HG02852 (cell line): ENCODE measurements at regions not wholly inside any gene's neighbourhood (a gene's known extent, or its start where the extent isn't known, plus 50 kb on each side); places are given as distances from the start of the nearest gene placed in this dataset.
"Not testable (repeated sequence)": the region's sequence is repeated elsewhere in the genome, so short reads cannot be mapped to it uniquely, and the experiment has no call there.

Source experiments
- ATAC-seq: cut with Tn5 transposase; IDR thresholded peaks from one replicate; pipeline ENCODE4 v1.9.1; 2021; ENCODE audit warnings: mild to moderate bottlenecking, moderate library complexity; ENCODE audit not compliant: unreplicated experiment

DNA sequence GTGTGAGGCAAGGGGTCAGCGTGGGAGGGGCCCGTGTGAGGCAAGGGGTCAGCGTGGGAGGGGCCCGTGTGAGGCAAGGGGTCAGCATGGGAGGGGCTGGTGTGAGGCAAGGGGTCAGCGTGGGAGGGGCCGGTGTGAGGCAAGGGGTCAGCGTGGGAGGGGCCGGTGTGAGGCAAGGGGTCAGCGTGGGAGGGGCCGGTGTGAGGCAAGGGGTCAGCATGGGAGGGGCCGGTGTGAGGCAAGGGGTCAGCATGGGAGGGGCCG, 119.2 kb downstream of the SEPTIN14 start:
- not testable (repeated sequence) for ATAC-seq

DNA sequence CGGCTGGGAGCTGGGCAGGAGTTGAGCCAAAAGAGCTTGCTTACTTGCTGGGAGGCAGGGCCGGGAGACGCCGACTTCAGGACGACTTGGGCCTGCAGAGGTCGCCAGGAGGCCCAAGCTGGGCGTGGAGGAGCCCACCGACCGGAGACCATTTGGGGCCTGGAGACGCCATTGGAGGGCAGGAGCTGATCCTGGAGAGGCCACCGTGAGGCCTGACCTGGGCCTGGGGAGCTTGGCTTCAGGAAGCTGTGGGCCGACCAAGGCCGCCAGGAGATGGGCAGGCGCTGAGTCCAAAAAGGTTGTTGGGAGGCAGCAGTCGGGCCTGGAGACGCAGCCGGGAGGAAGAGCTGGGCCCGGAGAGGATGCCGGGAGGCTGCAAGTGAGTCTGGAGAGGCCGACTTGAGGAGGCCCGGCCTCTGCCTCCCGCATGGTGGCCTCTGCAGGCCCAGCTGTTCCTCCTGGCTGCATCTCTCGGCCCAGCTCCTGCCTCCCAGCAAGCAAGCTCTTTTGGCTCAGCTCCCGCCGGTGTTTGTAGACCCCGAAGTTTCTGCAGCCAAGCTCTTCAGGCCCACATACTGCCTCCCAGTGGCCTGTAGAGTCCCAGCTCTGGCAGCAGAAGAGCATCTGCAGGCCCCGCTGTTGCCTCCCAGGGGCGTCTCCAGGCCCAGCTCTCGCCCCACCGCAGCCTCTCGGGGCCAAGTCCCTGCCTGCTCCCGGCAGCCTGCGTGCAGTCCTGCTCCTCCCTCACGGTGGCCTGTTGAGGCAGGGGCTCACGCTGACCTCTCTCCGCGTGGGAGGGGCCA, 119.7 kb downstream of the SEPTIN14 start:
- not testable (repeated sequence) for ATAC-seq

DNA sequence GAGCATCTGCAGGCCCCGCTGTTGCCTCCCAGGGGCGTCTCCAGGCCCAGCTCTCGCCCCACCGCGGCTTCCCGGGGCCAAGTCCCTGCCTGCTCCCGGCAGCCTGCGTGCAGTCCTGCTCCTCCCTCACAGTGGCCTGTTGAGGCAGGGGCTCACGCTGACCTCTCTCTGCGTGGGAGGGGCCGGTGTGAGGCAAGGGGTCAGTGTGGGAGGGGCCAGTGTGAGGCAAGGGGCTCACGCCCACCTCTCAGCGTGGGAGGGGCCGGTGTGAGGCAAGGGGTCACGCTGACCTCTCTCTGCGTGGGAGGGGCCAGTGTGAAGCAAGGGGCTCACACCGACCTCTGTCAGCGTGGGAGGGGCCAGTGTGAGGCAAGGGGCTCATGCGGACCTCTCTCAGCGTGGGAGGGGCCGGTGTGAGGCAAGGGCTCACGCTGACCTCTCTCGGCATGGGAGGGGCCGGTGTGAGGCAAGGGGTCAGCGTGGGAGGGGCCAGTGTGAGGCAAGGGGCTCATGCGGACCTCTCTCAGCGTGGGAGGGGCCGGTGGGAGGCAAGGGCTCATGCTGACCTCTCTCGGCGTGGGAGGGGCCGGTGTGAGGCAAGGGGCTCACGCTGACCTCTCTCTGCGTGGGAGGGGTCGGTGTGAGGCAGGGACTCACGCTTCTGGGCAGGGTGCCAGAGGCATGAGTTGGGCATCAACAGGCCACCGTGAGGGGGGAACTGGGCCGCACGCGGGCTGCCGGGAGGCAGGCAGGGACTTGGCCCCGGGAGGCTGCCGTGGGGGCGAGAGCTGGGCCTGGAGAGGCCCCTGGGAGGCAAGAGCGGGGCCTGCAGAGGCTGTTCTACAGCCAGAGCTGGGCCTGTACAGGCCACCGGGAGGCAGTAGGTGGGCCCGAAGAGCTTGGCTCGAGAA, 120.6 kb downstream of the SEPTIN14 start:
- not testable (repeated sequence) for ATAC-seq

DNA sequence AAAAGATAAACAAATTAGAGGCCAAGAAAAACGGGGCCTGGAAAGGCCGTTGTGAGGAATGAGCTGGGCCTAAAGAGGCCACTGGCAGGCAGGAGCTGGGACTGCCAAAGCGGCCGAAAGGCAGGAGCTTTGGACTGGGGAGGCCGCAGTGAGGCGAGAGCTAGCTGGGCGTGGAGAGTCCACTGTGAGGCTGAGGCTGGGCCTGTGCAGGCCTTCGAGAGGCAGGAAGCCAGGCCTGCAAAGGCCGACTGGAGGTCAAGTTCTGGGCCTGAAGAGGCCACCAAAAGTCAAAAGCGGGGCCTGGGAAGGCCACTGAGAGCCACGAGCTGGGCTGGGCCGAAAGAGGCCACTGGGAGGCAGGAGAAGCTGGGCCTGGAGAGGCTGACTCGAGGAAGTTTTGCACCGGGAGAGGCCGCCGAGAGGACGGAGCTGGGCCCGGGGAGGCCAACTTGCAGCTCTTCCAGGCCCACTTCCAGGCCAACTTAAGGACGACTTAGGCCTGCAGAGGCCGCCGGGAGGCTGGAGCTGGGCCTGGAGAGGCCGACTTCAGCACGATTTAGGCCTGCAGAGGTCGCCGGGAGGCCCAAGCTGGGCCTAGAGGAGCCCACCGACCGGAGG, 121.8 kb downstream of the SEPTIN14 start:
- not testable (repeated sequence) for ATAC-seq

DNA sequence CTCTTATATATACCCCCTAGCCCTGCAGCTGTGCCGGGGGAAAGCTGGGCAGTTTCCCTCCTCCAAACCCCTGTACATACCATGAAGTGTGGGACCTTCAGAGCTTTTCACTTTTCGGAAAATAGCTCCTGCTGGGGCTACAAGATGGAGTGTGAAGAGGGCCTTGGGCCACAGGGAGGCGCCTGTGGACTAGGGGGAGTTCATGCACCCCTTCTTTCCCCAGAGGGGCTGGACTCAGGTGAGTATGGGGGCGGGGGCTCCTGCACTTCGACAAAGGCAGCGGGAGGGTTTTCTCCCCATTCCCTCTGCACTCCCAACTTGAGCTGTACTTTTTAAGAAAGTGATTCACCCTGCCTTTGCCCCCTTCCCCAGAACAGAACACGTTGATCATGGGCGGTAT, 122.5 kb downstream of the SEPTIN14 start:
- ATAC-seq = not testable (repeated sequence)

DNA sequence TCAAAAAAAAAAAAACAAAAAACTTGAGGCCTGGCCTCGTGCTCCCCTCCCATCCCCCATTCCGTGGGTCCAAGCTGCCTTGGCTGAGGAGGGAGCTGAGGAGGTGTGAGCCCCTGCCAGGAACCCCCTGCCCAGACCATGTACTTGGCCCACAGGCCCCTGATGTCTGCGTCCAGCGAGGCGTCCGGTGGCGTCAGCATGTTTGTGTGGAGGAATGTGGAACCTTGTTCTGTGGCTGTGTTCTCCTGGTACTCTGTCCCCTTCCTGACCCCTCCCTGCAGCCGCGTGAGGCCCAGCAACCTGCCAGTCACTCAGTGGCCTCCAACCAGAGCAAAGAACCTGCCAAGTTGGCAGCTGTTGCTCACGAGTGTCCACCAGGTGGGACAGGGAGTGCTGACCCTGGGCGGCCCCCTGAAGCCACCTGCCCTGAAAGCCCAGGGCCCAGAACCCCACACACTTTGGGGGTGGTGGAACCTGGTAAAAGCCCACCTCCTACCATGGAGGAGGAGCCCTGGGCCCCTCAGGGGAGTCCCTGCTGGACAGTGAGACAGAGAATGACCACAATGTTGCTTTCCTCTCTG, 125.8 kb downstream of the SEPTIN14 start:
- not testable (repeated sequence) for ATAC-seq

DNA sequence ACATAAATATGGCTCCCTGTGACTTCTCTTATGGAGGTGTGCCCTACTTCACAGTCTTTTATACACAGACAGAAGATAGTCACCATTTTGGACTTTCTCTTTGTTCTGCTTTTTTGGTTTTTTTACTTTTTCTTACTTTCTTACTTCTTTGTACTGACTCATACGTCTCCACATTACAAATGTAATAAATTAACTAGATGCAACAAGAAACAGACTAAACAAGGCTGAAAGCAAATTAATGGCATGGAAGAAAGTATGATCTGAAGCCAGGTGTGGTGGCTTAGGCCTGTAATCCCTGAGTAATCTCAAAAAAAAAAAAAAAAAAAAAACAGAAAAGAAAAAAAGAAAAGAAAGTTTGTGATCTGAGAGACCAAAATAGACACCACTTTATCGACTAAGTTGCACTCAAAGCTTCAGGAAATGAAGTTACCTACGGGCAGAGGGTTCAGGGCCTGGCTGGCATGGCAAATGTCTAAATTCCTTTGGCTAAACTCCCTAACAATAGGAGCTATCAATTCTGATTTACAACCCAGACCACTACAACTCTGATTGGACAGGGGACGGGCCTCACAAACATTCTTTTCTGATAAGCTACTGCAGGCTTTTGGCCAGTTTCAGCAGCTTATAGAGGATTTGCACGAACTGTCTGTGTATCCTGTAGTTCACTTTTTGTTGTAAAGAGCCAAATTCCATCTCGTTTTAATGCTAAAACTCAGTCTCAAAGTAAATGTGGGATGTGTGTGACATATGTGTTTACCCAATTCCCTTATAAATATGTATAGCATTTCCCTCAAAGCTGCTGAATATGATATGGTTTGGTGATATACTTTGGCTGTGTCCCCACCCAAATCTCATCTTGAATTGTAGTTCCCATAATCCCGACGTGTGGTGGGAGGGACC, 129.1 kb downstream of the SEPTIN14 start:
- no peak for ATAC-seq

DNA sequence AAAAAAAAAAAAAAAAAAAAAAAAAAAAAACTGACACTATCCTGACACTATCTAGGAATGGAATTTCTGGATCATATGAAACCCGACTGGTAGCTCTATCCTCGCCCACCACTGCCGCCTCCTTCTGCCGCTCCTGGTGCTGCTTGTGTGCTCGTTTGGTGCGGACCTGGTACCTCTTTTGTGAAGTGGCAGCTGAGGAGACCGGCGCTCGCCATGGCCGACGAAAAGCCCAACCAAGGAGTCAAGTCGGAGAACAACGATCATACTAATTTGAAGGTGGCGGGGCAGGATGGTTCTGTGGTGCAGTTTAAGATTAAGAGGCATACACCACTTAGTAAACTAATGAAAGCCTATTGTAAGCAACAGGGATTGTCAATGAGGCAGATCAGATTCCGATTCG, 130.6 kb downstream of the SEPTIN14 start:
- ATAC-seq = no peak

DNA sequence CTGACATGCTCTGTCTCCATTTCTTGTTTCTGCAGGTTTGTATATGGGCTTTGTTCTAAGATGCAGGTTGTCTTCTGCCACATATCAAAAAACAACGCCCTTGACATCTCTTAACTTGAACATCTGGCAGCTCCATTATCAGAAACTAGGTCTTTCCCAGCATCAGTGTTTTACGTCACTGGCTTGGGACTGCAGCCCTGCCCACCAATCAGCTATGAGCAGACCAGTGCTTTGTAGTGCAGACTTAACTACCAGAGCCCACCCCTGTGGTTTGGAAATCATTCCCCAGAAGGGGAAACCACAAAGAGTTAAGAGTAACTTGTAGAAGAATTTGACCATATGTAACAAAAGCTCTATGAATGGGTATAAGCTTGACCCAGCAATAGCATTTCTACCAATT, 132.4 kb downstream of the SEPTIN14 start:
- no peak for ATAC-seq

DNA sequence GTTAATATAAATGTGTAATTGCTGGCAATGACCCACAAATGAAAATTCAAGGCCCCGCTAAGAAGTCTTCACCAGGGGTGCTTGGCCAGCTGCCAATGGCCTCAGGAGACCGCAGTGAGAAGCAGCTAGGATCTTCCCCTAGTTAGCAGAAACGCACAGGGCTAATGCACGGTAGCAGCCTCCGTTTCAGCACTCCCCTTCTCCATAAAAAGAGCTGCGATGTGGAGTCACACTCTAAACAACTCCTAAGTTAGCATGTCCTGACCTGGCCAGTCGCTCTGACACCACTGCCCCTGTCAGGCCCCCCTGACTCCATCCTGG, 139.0 kb downstream of the SEPTIN14 start:
- ATAC-seq = no peak

DNA sequence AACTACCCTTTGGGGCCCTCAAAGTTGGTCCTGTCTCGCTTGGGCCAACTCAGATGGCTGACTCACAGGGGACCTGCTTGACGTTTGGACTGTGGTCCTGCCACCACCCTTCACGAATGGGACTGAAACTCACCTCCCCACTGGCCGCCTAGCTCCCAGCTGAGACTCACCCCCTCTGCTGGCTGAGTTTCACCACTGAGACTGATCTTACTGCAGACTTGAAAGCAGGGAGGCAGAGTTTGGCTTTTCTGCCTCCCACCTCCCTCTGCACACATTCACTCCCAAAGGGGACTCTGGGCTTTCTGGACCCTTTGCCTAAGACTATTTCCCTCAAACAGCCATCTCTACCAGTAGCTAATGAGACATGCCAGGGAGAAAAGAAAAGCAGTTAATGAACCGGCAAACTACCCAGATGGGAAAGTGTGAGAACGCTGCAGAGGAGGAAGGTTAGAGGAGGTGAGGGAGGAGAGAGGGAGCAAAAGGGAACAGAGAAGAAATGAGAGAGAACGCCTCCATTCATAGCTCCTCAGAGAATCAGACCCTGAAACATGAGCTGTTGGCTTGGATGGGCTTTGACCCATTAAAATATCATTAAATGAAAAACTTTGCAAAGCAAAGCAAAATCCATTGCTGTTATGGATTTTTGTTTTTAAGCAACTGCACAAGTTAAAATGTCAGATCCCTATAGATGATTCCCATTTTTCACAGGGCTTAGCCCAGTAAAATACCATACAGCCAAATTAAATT, 139.5 kb downstream of the SEPTIN14 start:
- ATAC-seq = peak; percentile 98

DNA sequence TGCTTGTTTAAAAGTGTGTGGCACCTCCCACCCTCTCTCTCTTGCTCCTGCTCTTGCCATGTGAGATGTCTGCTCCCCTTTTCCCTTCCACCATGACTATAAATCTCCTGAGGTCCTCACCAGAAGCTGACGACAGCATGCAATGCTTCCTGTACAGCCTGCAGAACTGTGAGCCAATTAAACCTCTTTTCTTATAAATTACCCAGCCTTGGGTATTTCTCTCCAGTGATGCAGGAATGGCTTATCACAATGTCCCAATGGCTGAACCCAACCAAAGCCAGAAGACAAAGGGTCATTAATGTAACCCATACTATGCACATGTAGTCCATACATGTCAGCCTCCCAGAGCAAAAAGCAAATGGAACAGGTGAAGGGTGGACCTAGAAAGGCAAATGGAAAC, 141.5 kb downstream of the SEPTIN14 start:
- not testable (repeated sequence) for ATAC-seq

DNA sequence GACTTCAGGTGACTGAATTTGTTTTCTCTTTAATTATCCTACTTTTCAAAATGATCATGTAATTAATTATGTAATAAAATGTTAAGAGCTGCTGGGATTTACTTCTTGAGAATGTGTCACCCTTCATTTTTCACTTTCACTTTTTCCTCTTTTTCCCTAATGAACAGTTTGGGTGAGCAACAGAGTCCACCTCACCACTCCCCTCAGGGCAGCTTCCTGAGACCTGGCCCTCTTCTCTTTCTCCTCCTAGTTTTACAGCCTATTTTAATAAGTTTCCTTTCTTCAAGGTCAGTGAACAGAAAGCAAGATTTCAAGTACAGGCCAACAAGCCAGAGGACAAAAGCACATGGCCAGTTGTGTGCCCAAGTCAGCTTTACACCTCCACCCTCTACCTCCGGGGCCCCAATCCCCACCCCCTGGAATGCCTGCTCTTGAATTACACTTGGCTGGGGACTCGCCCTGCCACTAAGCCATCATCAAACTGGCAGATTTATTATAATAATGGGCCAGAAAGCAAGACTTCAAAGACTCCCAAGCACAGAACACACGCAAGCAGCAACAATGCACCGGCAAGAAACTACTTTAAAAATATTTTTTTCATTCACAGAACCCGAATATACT, 143.1 kb upstream of the VOPP1 start:
- ATAC-seq = not testable (repeated sequence)

DNA sequence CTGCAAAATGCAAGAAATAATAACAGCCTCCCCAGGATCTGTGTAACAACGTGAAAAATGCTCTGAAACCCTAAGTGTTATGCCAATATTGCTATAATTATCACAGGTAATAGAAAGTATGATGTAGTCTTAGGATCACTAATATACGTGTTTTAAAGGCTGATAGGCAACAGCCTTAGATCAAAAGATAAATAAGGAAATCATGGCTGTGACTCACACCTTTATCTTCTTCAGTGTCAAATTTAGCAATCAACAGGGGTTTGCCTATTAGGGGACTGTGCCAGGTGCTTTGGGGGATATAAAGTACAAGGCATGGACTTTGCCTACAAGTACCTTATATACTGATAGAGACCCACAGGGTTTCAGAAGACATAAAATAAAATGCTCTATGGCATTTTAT, 142.1 kb upstream of the VOPP1 start:
- ATAC-seq = not testable (repeated sequence)

DNA sequence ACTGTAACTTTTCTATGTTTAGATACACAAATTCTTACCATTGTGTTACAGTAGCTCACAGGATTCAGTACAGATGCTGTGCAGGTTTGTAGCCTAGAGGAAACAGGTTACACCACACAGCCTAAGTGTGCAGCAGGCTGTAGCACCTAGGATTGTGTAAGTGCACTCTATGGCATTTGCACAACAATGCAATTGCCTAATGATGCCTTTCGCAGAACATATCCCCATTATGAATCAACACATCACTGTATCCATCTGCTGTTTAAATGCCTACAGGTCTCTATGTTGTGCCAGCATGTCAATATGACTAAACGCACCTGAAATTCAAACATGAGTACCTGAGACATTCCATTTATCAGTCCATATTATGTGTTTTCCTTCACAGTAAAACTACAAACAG, 138.0 kb upstream of the VOPP1 start:
- not testable (repeated sequence) for ATAC-seq

DNA sequence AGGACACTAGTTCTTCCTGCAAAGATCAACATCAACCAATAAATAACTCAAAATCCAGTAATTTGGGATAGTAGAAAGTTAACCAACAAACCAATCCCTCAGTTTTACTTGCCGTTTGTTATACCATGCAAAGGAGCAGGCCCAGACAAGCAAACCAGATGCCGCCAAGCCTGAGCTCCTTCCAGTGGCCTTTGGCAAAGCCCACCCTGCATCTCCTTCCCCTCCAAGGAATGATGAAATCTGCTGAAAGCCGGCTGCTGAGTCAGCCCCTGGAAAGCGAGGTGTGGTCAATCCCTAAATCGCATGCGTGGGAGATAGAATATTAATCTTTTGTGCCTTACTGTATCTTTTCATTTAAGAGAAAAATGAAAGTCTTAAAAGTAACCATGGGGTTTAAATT, 135.7 kb upstream of the VOPP1 start:
- not testable (repeated sequence) for ATAC-seq

DNA sequence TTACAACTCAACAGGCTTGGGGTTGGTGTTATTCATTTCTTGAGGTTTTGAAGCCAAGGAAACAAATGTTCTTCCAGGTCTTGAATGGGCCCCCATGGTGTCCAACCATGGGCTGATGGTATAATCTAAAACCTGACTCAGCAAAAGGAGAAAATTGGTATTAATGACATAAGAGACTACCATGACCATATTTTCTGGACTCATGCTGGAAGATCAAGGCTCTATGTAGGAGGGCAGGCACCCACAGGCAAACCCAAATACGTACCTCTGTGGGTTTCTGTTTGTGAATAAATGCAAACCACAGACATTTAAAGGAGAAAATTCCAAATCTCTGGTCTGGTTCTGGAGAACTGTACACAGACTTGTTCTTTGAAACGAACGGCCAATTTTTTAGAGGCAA, 135.1 kb upstream of the VOPP1 start:
- not testable (repeated sequence) for ATAC-seq

DNA sequence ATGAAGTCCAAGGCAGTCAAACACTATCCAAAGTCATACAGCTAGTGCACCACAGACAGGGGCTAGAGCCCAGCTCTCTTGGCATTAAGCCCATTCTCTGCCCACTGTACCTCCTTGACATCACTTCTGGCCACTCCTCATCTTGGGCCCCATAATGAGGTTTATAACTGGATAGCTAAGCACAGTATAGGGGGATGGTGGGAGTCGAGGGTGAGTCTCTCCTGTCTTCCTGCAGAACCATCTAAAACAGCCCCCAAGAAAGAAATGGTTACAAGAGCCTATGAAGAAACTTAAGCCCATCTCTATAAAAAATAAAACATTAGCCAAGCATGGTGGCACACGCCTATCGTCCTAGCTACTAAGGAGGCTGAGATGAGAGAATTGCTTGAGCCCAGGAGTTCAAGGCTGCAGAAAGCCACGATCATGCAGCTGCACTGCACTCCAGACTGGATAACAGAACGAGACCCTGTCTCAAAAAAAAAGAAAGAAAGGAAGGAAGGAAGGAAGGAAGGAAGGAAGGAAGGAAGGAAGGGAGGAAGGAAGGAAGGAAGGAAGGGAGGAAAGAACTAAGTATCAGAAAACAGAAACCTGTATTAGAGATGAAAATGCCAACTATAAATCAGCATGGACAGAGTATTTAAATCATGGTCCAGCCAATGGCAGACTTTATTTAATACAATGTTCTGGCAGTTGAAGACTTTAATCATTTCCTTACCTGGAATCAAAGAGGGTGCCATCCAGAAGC, 134.3 kb upstream of the VOPP1 start:
- ATAC-seq = not testable (repeated sequence)
